ENCODE measurements at regions not wholly inside any gene's neighbourhood (a gene's known extent, or its start where the extent isn't known, plus 50 kb on each side); places are given as distances from the start of the nearest gene placed in this dataset.

GRCh38 chr13:73603646-73604045 is 530.6 kb downstream of the KLF12 start:
- Histone ChIP-seq H3K27me3 (ENCODE audit: control insufficient read depth, insufficient read depth, low read length) (no peaks in the 10 kb centered on the region), H3K79me2 (no peaks in the 10 kb centered on the region), H3K4me2 (ENCODE audit: low read length) (no peak overlapping the region), H3K27ac (no peak overlapping the region), H3K4me1 (no peaks in the 10 kb centered on the region), H3K9me3 (ENCODE audit: control insufficient read depth, low read length) (no peaks in the 10 kb centered on the region), H2AFZ (no peak overlapping the region), H3K36me3 (ENCODE audit: control insufficient read depth, insufficient read depth, low read length) (no peaks in the 10 kb centered on the region), H3K4me3 (ENCODE audit: low read depth, low read length) (no peak overlapping the region), H3K9ac (no peak overlapping the region)
- TF ChIP-seq CTCF (IDR thresholded peaks at IDR 0.05) = no peak

GRCh38 chr13:73602295-73602694 is 531.9 kb downstream of the KLF12 start:
- H3K79me2 ChIP-seq = no peaks in the 10 kb centered on the region
- no peak overlapping the region for H2AFZ ChIP-seq
- no peaks in the 10 kb centered on the region for H3K9me3 ChIP-seq (ENCODE audit: control insufficient read depth, low read length)
- TF ChIP-seq CTCF (IDR thresholded peaks at IDR 0.05) = no peak
- H3K4me2 ChIP-seq (ENCODE audit: low read length) = no peak overlapping the region
- H3K4me1 ChIP-seq = no peaks in the 10 kb centered on the region
- H3K27ac ChIP-seq = no peak overlapping the region
- H3K36me3 ChIP-seq (ENCODE audit: control insufficient read depth, insufficient read depth, low read length) = no peaks in the 10 kb centered on the region
- H3K9ac ChIP-seq = no peak overlapping the region
- H3K4me3 ChIP-seq (ENCODE audit: low read depth, low read length) = no peak overlapping the region
- no peaks in the 10 kb centered on the region for H3K27me3 ChIP-seq (ENCODE audit: control insufficient read depth, insufficient read depth, low read length)

- Histone ChIP-seq H3K4me1 (no peaks in the 10 kb centered on the region), H3K79me2 (no peaks in the 10 kb centered on the region), H3K36me3 (ENCODE audit: control insufficient read depth, insufficient read depth, low read length) (no peaks in the 10 kb centered on the region), H2AFZ (no peak overlapping the region), H3K9me3 (ENCODE audit: control insufficient read depth, low read length) (no peaks in the 10 kb centered on the region), H3K4me3 (ENCODE audit: low read depth, low read length) (no peak overlapping the region), H3K9ac (no peak overlapping the region), H3K27me3 (ENCODE audit: control insufficient read depth, insufficient read depth, low read length) (no peaks in the 10 kb centered on the region), H3K27ac (no peak overlapping the region), H3K4me2 (ENCODE audit: low read length) (no peak overlapping the region)
- no peak for TF ChIP-seq CTCF (IDR thresholded peaks at IDR 0.05)
Measured at GRCh38 chr13:73601708-73602107, 532.5 kb downstream of the KLF12 start.

GRCh38 chr13:73599232-73600128 is 534.7 kb downstream of the KLF12 start:
- Histone ChIP-seq H2AFZ (no peak overlapping the region), H3K4me2 (ENCODE audit: low read length) (no peak overlapping the region), H3K4me1 (no peaks in the 10 kb centered on the region), H3K27me3 (ENCODE audit: control insufficient read depth, insufficient read depth, low read length) (no peaks in the 10 kb centered on the region), H3K79me2 (no peaks in the 10 kb centered on the region), H3K27ac (no peak overlapping the region), H3K36me3 (ENCODE audit: control insufficient read depth, insufficient read depth, low read length) (no peaks in the 10 kb centered on the region), H3K9me3 (ENCODE audit: control insufficient read depth, low read length) (no peaks in the 10 kb centered on the region), H3K9ac (no peak overlapping the region), H3K4me3 (ENCODE audit: low read depth, low read length) (no peak overlapping the region)
- no peak for TF ChIP-seq CTCF (IDR thresholded peaks at IDR 0.05)
